ENCODE measurements at regions not wholly inside any gene's neighbourhood (a gene's known extent, or its start where the extent isn't known, plus 50 kb on each side); places are given as distances from the start of the nearest gene placed in this dataset.
"Not testable (repeated sequence)": the region's sequence is repeated elsewhere in the genome, so short reads cannot be mapped to it uniquely, and the experiment has no call there.

- not testable (repeated sequence) for DNase-seq
Measured at GRCh38 chr3:75453839-75454238, 210.3 kb upstream of the FRG2C start.

GRCh38 chr3:75474530-75474929 lies 189.6 kb upstream of the FRG2C start:
- not testable (repeated sequence) for DNase-seq

DNA sequence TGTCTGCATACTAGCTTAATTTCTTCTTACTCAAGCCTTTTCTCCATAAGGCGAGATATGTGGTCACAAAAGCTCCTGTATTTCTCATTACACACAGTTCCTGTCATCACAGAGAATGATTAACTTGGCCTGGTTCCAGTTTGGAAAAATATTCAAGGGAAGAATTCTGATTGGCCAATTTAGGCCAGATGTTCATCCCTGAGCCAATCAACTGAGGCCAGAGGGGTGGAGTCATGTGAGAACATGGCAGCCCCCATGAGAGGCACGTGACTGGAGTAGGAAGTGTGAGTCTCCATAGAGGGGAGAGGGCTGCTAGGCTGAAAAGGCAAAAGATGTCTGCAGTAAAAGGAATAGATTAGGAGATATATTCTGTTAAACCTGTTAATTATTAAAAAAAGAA lies 167.5 kb upstream of the FRG2C start:
- not testable (repeated sequence) for DNase-seq

- not testable (repeated sequence) for DNase-seq
Measured at GRCh38 chr3:75500357-75500756, 163.8 kb upstream of the FRG2C start.

GRCh38 chr3:75502171-75502570 lies 162.0 kb upstream of the FRG2C start:
- not testable (repeated sequence) for DNase-seq

DNA sequence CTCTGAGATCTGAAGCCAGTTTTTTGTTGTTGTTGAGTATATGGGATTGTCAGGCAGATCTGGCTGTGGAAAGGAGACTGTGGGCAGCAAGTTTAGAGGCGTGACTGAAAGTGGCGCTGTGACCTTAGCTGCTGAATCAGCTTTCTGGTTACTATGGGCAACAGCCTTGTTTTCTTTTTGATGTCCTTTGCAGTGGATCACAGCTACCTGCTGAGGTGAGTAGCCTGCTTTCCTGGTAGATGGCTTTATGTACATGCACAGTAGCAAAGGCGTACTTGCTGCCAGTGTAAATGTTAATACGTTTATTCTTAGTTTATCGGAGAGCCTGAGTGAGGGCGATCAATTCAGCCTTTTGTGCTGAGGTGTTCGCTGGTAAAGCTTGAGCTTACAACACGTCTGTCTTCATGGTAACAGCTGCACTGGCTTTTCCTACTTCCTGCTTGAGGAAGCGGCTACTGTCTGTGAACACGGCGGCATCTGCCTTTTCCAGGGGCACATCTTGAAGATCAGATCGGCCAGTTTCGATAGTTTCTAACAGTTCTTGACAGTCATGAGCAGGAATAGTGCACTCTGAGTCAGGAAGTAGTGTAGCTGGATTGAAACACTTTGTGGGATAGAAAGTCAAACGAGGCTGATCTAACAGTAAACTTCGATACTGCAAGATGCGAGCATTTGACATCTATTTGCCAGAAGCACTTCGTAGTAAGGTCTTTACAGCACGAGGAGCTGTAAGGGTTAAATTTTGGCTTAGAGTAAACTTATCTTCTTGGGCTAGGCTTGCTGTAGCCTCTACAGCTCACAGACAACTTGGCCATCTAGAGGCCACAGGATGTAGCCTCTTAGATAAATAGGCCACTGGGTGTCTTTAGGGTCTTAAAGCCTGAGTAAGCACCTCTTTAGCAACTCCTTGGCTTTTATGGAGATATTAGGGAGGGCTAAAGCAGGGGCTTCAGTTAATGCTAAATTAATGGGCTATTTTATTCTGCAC lies 161.1 kb upstream of the FRG2C start:
- DNase-seq: not testable (repeated sequence)

- DNase-seq: no peak
Measured at GRCh38 chr3:75506603-75507002, 157.5 kb upstream of the FRG2C start.

GRCh38 chr3:75507956-75508355 lies 156.2 kb upstream of the FRG2C start:
- not testable (repeated sequence) for DNase-seq

DNA sequence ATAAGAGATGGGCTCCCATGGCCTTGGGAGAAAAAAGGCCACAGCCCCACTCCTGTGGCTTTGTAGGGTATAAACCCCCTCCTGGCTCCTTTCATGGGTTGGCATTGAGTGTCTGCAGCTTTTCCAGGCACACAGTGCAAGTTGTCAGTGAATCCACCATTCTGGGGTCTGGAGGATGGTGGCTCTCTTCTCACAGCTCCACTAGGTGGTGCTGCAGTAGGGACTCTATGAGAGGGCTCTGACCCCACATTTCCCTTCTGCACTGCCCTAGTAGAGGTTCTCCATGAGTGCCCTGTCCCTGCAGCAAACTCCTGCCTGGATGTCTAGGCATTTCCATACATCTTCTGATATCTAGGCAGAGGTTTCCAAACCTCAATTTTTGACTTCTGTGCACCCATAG lies 136.5 kb upstream of the FRG2C start:
- DNase-seq: not testable (repeated sequence)

DNA sequence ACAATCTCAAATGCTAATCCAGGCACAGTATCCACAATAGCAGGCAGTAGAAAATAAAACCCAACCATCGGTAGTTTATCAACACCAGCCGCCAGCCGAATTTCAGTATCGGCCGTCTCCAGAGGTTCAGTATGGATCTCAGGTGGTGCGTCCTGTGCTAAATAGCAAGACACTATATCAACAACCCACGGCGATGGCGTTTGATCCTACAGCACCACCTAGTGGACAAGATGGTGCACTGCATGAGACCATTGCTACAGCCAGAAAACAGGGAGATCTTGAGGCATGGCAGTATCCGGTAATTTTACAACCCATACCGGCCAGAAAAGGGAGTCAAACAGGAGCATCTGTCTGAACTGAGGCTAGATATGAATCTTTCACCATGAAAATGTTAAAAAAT lies 112.0 kb upstream of the FRG2C start:
- DNase-seq: peak; percentile 53

GRCh38 chr3:75564427-75564826 lies 99.7 kb upstream of the FRG2C start:
- DNase-seq: not testable (repeated sequence)

GRCh38 chr3:75572303-75572702 lies 91.8 kb upstream of the FRG2C start:
- DNase-seq: not testable (repeated sequence)

- DNase-seq: not testable (repeated sequence)
Measured at GRCh38 chr3:75579091-75579490, 85.0 kb upstream of the FRG2C start.

- DNase-seq: not testable (repeated sequence)
Measured at GRCh38 chr3:75579536-75579935, 84.6 kb upstream of the FRG2C start.

GRCh38 chr3:75579981-75580782 lies 83.9 kb upstream of the FRG2C start:
- DNase-seq: peak; percentile 89

DNA sequence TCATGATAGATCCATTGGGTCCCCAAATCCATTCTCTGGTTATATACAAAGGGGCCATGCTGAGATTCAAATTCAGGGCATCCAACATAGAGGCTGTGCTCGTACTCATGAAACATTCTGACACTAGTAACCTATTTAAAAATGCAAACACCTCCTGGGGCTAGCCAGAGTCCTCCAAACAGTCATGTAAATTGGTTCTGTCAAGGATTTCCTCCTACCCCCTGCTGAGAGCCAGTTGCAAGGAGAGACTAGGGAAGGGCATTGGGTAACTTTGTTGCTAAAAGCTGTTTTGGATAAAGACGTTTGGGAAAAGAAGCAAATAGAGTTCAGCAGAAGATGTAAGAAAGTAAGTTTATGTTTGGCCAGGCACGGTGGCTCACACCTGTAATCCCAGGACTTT lies 81.6 kb upstream of the FRG2C start:
- DNase-seq: not testable (repeated sequence)

- not testable (repeated sequence) for DNase-seq
Measured at GRCh38 chr3:75583116-75583515, 81.0 kb upstream of the FRG2C start.

DNA sequence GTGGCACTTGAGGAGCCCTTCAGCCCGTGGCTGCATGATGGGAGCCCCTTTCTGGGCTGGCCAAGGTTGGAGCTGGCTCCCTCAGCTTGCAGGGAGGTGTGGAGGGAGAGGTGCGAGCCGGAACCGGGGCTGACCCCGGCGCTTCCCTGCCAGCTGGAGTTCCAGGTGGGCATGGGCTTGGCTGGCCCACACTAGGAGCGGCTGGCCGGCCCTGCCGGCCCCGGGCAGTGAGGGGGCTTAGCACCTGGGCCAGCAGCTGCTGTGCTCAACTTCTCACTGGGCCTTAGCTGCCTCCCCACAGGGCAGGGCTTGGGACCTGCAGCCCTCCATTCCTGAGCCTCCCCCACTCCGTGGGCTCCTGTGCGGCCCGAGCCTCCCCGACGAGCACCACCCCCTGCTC lies 76.4 kb upstream of the FRG2C start:
- not testable (repeated sequence) for DNase-seq

DNA sequence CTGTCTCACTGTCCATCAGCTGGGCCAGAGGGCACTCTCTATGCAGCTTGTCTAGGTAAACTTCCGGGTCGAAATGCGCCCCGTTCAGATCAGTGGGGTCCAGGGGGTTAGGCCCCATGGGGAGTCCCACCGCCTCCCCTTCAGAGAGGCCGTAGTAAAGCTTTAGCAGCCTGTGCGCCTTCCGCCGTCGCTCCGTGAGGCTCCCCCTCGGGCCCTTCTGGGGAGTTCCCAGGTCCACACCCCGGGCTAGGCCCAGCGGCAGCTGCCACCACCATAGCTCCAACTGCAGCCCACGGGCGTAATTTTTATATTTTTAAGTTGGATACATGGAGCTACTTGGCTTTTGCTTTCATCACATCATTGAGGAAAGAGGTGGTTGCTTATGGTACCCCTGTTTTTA lies 73.7 kb upstream of the FRG2C start:
- DNase-seq: not testable (repeated sequence)

- DNase-seq: not testable (repeated sequence)
Measured at GRCh38 chr3:75604286-75604934, 59.7 kb upstream of the FRG2C start.

GRCh38 chr3:75607996-75608395 lies 56.1 kb upstream of the FRG2C start:
- not testable (repeated sequence) for DNase-seq

GRCh38 chr3:75609598-75609997 lies 54.5 kb upstream of the FRG2C start:
- not testable (repeated sequence) for DNase-seq

- no peak for DNase-seq
Measured at GRCh38 chr3:75610773-75611172, 53.4 kb upstream of the FRG2C start.

Data from activated CD8-positive, alpha-beta memory T cell treated with anti-CD3 and anti-CD28 coated beads, Interleukin-2, amount 50 U/mL, for 48 hours (primary cell).